Muscle of back (tissue), 3 donors: ENCODE measurements at regions not wholly inside any gene's neighbourhood (a gene's known extent, or its start where the extent isn't known, plus 50 kb on each side); places are given as distances from the start of the nearest gene placed in this dataset.

Source experiments
- DNase-seq, 3 donors: peaks; one replicate each; pipeline versions ENCODE4 v3.0.0 to v3.0.0-alpha.2; 2013

DNA sequence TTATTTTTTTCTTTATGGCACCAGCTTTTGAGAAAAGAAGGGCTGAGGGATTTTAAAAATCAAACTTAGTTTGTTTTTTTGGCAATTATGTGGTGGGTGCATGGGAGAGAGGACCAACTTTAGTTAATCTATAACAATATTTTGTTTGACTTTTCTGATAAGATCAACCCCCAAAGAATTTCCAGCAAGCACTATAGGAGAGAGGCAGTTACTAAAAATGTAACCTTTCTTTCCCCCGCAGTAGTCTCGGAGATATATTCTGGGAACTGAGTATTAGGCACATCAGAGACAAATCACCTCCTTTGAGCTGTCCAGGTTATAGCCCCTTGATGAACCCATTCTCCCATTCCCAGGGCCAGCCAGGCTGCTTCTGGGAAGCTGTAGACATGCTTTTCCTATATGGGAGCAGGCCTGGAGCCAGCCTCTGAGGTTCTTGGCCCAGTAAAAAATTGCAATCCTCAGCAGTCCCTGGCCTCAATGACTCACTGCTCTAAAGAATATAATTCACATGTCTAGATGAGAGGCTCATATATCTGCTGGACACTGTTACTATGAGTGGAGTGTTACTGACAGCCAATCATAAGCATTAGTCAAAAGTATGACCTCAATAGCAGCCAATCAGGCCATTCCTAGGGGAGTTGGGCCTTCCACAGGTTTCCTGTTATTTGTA is 138.3 kb upstream of the AGBL1 start:
- DNase-seq, result peak; percentile 47 to 89 (median 84)

DNA sequence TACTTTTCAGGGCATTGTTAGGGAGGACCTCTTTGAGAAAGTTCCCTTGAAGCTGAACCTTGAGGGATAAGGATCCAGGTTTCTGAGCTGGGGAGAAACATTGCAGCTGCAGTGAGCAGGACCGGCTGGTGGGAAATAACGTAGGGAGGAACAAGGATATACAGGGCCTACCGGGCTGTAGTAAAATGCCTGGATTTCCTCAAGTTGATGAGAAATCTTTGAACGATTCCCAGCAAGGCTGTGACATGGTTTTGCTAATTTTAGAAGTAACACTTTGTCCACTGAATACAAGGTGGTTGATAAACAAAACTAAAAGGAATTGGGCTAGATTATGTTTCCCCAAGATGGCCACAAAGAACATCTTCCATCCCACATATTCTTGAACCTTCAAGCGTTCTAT is 137.0 kb upstream of the AGBL1 start:
- DNase-seq, result no peak

DNA sequence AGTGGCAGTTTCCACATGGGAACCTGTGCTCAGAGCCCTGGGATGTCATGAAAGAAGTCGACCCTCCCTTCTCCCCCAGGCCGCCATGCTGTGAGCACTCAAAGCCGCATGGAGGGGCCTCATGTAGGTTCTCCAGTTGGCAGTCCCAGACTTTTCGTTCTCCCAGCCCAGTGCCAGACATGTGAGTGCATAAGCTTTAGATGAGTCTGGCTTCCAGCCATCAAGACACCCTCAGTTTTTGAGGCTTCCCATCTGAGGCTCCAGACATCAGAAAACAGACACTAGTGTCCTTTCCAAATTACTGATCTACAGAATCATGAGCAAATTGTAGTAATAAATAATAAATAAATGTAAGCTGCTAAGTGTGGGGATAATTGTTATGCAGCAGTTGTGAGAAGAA is 136.5 kb upstream of the AGBL1 start:
- no peak for DNase-seq

DNA sequence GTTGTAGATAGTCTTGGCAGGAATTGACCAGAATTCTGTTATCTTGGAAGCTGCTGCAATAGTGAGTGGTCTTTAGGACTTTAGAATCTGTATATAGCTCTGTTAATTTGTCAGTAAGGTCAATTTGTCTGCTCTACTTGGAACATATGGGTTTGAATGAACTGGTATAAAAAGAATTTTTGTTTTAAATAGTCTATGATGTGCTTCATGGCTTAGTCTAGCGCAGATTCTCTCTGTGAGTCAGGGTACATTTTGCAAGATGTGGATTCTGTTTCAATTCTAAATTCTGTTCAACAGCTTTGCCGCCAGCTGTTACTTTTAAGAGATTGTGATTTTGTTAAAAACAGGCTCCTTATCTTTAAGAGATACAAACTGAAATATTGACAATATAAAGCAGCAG is 135.9 kb upstream of the AGBL1 start:
- peak in 1 of 3 donors; percentile 30 for DNase-seq

DNA sequence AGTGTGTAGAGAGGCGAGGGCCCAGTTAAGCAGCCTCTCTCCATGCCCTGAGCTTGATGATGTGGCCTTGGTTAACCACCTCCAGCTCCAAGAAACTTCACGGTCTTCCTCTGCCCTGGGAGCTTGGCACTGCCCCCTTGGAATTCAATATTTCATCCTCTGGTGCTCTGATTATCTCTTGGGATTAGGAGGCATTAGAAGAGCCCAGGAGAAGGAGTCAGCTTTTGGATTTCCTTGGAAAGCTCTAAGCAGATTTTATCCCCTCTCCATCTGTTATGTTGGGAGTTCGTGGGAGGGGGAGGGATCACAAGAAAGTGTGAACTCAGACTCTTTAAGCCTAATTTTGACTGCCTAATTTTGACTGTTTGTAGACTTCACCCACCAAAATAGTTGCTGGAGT is 132.7 kb upstream of the AGBL1 start:
- no peak for DNase-seq

DNA sequence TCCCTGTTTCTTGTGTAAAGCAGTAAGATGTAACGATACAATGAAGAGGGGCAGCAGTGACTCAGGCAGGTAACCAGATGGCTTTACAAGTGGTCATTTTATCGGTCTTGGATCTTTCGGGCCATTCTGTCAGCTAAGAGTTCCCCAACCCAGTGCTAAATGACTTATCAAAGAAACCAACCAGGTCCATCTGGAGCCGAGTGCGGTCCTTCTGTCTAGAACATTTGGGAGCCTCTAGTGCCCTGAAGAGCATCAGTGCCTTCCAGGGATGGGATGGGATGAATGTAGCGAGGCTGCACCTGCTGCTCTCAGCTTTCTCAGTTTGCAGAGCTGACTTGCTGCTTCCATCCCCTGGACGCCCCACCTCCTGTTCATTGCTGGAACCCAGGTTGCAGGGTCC is 131.7 kb upstream of the AGBL1 start:
- no peak for DNase-seq

DNA sequence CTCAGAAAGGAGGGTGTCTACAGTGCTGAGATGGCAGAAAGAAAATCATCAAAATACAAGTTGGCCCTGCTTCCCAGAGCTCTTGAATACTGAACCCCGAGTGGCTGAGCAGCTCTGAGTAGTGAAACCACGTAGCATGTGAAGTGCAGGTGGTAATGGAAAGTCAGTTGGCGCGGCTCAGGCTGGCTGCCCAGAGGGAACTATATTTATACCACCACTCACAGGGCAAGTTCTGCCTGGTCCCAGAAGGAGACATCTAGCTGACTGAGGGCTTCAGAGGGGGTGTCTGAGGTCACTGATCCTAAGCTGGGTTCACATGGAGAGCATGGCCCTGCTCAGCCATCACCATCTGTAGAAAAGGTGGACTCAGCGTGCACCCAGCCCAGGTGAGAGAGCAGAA is 129.6 kb upstream of the AGBL1 start:
- peak in 1 of 3 donors; percentile 18 for DNase-seq

DNA sequence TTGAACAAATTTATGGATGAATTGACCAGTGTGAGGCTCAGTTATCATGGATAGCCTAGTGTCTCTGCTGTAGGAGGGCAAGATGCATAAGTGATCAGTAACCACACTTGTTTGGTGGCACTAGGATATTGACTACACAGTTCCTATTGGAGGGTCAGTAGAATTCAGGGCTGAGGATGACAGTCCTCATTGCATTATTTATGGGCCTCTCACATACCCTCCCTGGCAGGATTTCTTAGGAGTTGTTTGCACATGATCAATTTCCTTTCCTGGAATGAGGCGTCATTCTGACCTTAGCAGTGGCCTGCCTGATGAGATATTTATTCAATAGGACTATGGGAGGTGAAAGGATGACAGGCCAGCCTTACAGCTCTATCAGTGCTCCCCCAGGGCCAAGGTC is 125.1 kb upstream of the AGBL1 start:
- no peak for DNase-seq

DNA sequence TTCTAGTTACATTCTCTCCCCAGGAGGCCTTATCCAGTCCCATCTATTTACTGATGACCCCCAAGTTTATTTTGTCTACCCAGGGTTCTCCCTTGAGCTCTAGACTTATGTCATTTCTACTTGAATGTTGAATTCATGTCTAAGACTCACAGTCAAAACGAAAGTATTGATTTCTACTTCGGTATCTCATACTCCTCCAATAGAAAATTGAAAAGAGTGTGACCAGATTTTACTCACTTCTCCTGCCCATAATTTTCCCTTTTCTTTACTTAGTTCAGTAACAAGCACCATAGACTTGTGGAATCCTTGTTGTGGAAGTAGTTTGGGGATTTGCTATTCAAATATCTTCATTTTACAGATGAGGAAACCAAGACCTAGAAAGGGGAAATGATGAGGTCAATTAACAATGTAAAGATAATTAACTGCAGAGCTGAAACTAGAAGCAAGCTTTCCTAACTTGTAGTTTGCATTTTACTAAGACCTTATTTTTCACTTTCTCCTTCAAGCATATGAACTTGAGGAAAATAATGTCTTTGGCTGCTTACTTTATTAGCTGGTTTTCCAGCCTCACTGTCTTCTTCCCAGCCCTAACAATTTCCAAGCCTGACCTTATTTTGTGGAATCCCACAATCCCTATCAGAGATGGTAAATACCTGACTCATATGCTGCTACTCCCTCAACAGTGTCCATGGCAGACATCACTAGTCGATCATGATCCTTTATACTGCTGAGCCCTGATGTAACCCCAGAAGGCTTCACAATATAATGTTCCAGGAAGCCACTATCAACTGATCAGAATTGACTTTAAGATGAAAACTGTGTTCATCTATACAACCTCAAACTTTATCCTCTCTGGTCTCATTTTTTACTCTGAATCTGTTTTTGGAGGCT is 123.9 kb upstream of the AGBL1 start:
- no peak for DNase-seq

DNA sequence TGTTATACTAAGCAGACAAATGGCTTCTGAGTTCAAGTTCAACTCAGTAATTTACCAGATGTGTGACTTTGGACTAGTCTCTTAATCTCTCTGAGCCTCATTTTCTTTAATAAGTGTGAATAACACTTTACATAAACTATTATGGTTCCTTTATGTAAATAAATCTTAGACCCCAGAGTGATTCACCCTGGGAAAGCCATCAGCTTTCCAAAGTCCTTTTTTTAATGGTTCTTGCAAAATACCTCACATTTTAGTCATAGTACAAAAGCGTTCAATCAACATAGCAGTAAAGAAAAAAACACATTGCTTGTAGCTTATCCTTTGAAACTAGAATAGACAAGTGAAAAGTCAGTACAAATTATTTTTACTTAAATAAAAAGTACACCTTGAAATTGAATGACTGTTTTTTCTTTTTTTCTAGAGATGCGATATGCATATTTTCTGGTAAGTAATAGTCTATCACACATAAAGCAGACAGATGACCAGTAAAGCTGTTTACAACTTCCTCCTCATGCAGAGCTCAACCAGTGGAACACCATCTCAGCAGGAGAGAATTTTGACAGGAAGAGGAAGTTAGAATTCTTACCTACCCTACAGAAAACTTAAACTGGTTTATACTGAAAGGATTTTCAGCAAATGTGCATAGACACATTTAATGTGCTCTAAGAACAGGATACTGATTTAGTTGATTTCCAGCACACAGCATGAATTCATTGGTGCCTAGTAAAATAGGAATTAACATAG is 123.0 kb upstream of the AGBL1 start:
- DNase-seq, result no peak

DNA sequence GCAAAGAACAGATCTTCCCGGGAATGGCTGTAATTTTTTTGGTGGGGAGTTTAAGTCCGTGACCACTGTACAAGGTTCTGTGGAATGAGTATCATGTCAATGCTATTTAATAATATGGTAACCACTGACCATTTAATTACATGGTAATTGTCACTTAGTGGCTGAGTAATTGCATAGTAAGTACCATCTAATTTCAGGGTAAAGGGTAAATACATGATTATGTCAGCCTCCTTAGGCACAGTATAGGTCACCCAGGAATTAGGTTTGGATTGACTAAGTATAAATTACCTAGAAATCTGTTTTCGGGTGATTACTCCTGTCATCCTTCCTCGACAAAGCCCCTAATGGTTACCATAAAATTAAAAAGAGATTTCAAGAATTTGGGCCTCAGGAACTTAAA is 120.1 kb upstream of the AGBL1 start:
- no peak for DNase-seq

DNA sequence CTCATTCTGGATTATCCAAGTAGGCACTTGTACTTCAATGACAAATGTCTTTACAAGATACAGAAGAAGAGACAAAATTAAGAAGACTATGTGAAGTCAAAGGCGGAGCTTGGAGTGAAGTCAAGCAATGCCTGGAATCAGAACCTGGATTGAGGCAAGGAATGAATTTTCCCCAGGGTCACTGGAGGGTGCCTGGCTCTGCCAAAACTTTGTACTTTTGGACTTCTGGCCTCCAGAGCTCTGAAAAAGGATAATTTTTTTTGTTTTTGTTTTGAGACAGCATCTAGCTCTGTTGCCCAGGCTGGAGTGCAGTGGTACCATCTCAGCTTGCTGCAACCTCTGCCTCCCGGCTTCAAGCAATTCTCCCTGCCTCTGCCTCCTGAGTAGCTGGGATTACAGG is 119.3 kb upstream of the AGBL1 start:
- DNase-seq, result no peak

DNA sequence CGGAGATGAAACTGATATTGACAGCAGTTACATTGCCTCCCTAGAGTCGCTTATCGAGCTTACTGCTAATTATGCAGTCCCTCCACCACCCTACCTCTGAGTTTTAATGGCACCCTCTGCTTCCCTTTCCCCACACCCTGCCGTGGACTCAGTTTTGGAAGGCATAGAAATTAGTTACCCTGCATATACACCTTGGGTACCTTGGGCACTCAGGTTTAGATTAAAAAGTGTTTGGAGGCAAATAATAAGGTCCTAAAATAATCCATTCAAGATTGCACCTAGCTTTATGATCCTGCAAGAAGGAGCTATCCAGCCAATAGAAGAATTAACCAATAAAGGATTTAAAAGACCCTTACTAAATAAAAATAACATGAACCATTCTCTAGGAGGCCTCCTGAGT is 117.8 kb upstream of the AGBL1 start:
- DNase-seq, result no peak

DNA sequence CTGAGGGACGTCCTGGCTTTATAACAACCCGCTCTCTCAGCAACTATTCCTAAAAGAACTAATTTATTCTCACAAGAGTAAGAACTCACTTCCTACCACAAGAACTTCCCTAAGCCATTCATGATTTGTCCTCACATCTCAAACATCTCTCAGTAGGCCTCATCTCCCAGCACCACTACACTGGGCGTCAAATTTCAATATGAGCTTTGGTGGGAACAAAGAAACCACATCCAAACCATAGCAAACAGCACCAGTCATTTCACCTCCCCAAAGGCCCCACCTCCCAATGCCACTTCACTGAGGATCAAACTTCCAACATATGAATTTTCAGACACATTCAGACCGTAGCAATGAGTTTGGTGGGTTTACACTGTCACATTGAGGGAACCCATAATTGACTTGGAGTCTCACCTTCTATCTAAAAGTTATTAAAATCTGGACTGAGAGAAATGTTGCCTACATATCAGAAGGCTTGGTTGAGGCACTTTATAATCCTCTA is 116.4 kb upstream of the AGBL1 start:
- no peak for DNase-seq

DNA sequence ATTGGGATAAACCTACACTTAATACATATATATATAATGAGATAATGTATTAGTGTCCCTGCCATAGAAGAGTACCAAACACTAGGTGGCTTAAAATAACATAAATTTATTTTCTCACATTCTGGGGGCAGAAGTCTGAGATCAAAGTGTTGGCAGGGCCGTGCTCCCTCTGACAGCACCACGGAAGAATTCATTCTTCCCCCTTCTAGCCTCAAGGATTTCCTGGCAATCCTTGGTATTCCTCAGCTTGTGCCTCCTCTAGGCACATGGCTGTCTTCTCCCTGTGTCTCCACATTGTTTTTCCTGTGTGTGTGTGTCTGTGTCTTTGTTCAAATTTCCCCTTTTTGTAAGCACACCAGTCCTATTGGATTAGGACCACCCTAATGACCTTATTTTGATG is 115.2 kb upstream of the AGBL1 start:
- DNase-seq, result no peak

DNA sequence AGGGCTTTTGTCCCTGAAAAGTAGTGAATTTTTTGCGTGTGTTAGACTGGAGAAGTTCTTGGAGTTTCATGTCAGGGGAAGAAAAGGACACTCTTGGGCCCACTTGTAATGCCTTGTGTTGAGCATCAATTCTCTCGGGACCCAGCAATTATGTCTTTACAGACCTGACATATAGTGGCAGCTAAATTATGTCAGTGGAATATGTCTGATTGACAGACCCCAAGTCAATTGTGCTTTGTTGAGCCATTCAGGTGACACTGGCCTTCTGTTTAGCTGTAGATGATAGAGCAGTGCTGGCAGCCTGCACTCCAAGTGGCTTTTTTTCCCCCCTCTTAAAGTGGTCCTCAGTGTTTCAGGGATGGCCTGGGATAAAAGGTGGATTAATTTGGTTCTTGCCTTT is 112.1 kb upstream of the AGBL1 start:
- no peak for DNase-seq

DNA sequence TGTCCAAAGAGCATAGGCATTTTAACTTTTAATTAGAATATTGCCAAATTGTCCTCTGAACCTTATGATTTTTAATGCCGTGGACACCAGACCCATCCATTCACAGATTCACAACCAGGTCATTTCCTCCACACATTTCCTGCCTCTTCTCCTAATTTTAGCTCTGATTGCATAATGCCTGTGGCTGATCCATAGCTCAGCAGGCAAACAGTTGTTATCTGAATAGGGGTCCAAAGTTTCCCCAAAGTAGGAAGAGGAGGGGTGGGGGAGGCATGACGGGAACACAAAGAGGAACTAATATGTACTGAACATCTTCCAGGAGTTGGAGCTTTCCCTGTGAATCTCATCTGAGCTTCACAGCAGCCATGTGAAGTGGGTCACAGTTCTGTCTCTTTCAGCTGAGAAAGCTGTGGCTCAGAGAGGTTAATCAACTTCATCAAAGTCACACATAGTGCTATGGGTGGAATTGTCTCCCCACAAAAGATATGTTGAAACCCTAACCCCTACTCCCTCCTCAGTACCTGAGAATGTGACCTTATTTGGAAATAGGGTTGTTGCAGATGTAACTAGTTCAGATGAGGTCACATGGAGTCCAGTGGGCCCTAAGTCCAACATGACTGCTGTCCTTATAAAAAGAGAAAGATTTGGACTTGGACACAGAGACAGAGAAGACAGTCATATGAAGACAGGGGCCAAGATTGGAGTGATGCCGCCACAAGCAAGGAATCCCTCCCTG is 106.7 kb upstream of the AGBL1 start:
- DNase-seq, result no peak

DNA sequence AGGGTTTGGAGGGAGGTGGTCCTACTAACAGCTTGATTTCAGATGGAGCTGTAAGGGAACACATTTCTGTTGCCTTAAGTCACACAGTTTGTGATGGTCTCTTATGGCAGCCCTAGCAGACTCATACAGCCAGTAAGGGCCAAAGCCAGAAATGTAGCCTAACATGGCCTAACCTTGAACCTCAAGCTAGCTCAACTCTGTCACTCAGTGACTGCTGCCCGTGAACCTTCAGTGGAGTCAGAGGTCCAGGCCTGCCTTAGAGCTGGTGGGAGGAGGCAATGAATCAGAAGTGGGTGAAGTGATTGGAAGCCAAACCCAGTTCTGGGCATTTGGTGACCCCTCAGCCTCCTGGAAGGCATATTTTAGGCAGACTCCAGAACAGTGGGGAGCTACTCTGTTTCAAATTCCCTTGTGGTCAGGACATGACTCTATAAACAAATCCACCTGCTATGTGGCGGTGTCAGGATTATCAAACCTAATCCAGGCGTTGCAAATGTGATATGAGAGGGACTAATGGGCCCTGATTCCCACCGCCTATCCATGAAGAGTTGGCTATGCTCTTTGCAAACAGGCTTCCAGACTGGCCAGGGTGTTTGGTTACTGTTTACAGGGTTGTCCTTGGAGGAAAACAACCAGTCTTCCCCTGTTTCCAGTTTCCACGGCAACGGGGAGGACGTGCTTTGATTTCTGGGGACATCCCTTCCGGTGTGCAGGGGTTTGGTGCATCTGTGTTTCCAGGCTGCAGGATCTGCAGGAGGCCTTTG is 105.9 kb upstream of the AGBL1 start:
- peak; percentile 47 to 74 (median 49) for DNase-seq

DNA sequence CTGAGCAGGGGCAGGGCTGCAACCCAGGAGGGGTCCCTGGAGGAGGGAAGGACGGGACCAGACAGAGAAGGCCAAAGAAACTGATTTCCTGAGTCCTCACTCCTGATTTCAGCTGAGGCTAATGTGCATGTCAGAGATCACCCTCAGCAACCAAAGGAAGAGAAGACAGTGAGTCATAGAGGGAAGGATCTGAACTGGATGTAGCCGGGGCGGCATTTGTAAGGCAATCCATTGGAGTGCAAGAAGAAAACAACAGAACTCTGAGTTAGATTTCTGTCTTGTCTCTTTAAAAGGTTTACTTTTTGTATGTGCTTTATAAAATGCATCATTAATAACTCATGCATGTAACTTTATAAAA is 105.3 kb upstream of the AGBL1 start:
- no peak for DNase-seq

DNA sequence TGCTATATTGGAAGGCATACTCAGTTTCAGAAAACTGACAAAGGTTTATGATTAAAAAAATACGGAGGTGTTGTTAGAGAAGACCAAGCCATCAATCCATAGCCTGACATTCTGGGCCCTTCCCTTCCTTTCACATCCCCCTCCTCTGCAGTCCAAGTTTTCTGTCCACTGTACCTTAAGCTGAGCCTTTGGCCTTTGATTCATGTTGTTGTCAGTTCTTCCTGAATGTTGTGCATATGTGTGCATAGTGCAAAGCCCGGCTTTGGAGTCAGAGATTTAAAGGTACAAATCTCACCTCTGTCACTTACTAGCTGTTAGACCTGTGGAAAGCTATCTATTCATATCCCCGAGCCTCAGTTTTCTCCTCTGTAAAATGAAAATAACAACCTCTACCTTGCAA is 104.9 kb upstream of the AGBL1 start:
- no peak for DNase-seq

DNA sequence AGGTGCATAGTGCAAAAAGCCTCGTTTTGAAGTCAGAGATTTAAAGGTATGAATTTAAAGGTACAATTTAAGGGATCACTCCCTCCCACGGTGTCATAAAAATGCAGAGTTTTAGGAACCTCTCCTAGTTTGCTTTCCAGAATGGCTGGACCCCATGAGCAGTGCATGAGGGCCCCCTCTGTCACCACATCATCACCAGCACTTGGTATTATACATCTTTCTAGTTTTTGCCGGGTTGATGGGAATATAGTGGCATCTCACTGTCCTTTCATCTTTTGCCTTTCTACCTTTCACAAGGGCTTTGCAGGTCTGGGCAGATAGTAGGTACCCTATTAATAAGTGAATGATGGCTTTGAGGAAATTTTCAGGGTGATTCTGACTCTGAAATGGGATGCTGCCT is 103.6 kb upstream of the AGBL1 start:
- no peak for DNase-seq
